ENCODE measurements at regions not wholly inside any gene's neighbourhood (a gene's known extent, or its start where the extent isn't known, plus 50 kb on each side); places are given as distances from the start of the nearest gene placed in this dataset.

DNA sequence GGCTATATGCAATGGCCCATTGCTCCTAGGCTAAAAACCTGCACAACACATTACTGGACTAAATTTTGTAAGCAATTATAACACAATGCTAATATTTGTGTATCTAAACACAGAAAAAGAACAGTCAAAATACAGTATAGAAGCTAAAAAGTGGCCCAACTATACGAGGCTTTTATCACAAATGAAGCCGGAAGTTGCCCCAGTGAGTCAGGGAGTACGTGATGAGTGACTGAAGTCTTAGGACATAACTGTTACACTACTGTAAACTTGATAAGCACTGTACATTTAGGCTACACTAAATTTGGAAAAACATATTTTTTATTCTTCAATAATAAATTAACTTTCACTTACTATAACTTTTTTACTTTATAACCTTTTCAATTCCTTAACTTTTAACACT, 105.2 kb upstream of the PRR16 start:
- TF ChIP-seq CREB1 (IDR thresholded peaks at IDR 0.05) (no peak), CREB1 (CRISPR knock-in tag; IDR thresholded peaks at IDR 0.05) (no peak), ZNF232 (CRISPR knock-in tag; IDR thresholded peaks at IDR 0.05) (no peak), RAD21 (CRISPR knock-in tag; conservative IDR thresholded peaks at IDR 0.05 in 1 of 2, IDR thresholded peaks at IDR 0.05 in 1 of 2) (no peak), ZNF274 (IDR thresholded peaks at IDR 0.05; ENCODE audit: borderline replicate concordance, low read depth, low read length) (no peak), ETV6 (IDR thresholded peaks at IDR 0.05; ENCODE audit: borderline replicate concordance in 1 of 2, low read depth in 2 of 2, low read length in 1 of 2) (no peak), ETV6 (CRISPR knock-in tag; IDR thresholded peaks at IDR 0.05; ENCODE audit: borderline replicate concordance) (no peak), JUNB (CRISPR knock-in tag; conservative IDR thresholded peaks at IDR 0.05) (no peak), GTF2E2 (tag; IDR thresholded peaks at IDR 0.05) (no peak), AFF4 (CRISPR knock-in tag; IDR thresholded peaks at IDR 0.05) (no peak), ZNF12 (CRISPR knock-in tag; IDR thresholded peaks at IDR 0.05) (no peak)
- TF ChIP-seq, protein P1, sequence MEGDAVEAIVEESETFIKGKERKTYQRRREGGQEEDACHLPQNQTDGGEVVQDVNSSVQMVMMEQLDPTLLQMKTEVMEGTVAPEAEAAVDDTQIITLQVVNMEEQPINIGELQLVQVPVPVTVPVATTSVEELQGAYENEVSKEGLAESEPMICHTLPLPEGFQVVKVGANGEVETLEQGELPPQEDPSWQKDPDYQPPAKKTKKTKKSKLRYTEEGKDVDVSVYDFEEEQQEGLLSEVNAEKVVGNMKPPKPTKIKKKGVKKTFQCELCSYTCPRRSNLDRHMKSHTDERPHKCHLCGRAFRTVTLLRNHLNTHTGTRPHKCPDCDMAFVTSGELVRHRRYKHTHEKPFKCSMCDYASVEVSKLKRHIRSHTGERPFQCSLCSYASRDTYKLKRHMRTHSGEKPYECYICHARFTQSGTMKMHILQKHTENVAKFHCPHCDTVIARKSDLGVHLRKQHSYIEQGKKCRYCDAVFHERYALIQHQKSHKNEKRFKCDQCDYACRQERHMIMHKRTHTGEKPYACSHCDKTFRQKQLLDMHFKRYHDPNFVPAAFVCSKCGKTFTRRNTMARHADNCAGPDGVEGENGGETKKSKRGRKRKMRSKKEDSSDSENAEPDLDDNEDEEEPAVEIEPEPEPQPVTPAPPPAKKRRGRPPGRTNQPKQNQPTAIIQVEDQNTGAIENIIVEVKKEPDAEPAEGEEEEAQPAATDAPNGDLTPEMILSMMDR (IDR thresholded peaks at IDR 0.05 in 2 of 3, conservative IDR thresholded peaks at IDR 0.05 in 1 of 3; ENCODE audit: insufficient read depth in 2 of 3, low read depth in 1 of 3, low read length in 3 of 3): no peak

Measured in K562 (cell line).